NCI-H1436 treated with DMSO at 0.1 percent for 48 hours (cell line): ENCODE measurements at regions not wholly inside any gene's neighbourhood (a gene's known extent, or its start where the extent isn't known, plus 50 kb on each side); places are given as distances from the start of the nearest gene placed in this dataset.

ENCODE experiments used
- DNase-seq: peaks from one replicate; lab custom pipeline; 2025; lab: John Stamatoyannopoulos, UW

GRCh38 chr16:35732046-35732810 lies 2272.8 kb downstream of the TP53TG3F start:
- DNase-seq, result no peak

GRCh38 chr16:35733278-35733965 lies 2274.0 kb downstream of the TP53TG3F start:
- no peak for DNase-seq

- DNase-seq, result no peak
These were observed 2274.7 kb downstream of the TP53TG3F start for GRCh38 chr16:35733971-35734702.

- DNase-seq, result no peak
These were observed 2275.5 kb downstream of the TP53TG3F start for GRCh38 chr16:35734728-35735402.

GRCh38 chr16:35735403-35736251 lies 2276.2 kb downstream of the TP53TG3F start:
- DNase-seq, result no peak

GRCh38 chr16:35736546-35736945 lies 2277.1 kb downstream of the TP53TG3F start:
- DNase-seq, result no peak

GRCh38 chr16:35737076-35737475 lies 2277.7 kb downstream of the TP53TG3F start:
- no peak for DNase-seq

GRCh38 chr16:35741546-35741945 lies 2282.1 kb downstream of the TP53TG3F start:
- no peak for DNase-seq

GRCh38 chr16:35743101-35743692 lies 2283.8 kb downstream of the TP53TG3F start:
- no peak for DNase-seq

- DNase-seq, result no peak
These were observed 2284.7 kb downstream of the TP53TG3F start for GRCh38 chr16:35744084-35744483.

GRCh38 chr16:35744726-35745125 lies 2285.3 kb downstream of the TP53TG3F start:
- no peak for DNase-seq

GRCh38 chr16:35745191-35745590 lies 2285.8 kb downstream of the TP53TG3F start:
- no peak for DNase-seq

GRCh38 chr16:35745821-35746248 lies 2286.4 kb downstream of the TP53TG3F start:
- no peak for DNase-seq

GRCh38 chr16:35746281-35746962 lies 2287.0 kb downstream of the TP53TG3F start:
- no peak for DNase-seq

GRCh38 chr16:35746963-35747657 lies 2287.7 kb downstream of the TP53TG3F start:
- no peak for DNase-seq

GRCh38 chr16:35747658-35748455 lies 2288.4 kb downstream of the TP53TG3F start:
- no peak for DNase-seq

GRCh38 chr16:35748621-35749252 lies 2289.3 kb downstream of the TP53TG3F start:
- DNase-seq, result no peak
